GM18520 (cell line): ENCODE measurements at regions not wholly inside any gene's neighbourhood (a gene's known extent, or its start where the extent isn't known, plus 50 kb on each side); places are given as distances from the start of the nearest gene placed in this dataset.
"Not testable (repeated sequence)": the region's sequence is repeated elsewhere in the genome, so short reads cannot be mapped to it uniquely, and the experiment has no call there.

Experiments
- ATAC-seq: cut with Tn5 transposase; IDR thresholded peaks from one replicate; pipeline ENCODE4 v1.9.1; 2021; ENCODE audit not compliant: unreplicated experiment

DNA sequence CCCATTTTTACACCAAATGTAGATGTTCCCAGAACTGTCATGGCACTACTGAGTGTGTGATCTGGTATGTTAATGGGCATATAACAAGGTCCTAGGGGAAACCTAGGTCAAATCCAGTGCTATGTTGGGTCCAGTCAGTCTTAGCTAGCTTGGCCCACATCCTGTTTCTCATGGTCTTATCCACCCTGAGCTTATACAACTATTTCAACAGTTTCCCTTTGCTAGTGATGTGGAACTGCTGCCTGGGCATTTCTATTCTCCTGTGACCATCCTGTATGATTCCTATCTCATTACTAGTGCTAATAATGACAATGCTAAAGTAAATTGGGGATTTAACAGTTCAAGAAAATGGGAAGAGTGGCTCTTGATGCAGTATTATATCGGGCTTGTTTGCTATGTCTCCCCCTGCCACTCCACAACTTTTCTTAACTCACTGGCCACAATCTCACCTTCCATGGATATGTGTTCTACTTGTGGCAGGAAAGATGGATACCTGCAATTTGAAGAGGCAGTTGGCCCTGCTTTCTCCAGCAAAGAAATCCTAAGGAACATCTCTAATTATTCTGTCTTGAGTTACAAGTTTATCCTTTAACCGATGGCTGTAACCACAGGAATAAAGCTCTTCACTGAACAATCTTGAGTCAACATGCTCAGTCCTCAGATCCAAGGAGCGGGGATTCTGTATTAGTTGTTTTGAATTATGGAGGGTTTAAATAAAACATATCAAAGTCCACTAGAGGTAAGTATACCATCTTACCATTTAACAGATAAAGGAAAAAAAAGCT lies 707.8 kb downstream of the XPNPEP1 start:
- no peak for ATAC-seq

GRCh38 chr10:109214891-109215290 lies 708.4 kb downstream of the XPNPEP1 start:
- not testable (repeated sequence) for ATAC-seq

- ATAC-seq, result no peak
Measured at GRCh38 chr10:109207361-109207760, 716.0 kb downstream of the XPNPEP1 start.

- ATAC-seq, result no peak
Measured at GRCh38 chr10:109205929-109206585, 717.3 kb downstream of the XPNPEP1 start.

- ATAC-seq, result no peak
Measured at GRCh38 chr10:109203646-109204353, 719.5 kb downstream of the XPNPEP1 start.

DNA sequence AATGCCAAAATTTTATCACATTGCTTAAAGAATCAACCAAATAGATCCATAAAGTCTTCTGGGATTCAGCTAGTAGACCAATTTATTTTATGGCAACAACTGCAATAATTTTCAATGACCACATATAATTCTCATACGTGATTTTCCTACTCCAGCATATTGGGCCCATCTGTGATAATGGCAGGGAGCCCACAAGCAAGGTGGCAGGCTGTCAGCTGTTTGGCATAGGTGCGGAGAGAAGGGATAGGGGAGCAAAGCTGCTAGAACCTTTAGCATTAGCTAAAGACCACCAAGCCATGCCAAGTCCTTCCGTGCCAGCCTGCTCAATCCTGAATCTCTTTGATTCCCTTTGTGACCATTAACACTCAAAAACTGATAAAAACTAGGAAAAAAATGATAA lies 721.2 kb downstream of the XPNPEP1 start:
- no peak for ATAC-seq

DNA sequence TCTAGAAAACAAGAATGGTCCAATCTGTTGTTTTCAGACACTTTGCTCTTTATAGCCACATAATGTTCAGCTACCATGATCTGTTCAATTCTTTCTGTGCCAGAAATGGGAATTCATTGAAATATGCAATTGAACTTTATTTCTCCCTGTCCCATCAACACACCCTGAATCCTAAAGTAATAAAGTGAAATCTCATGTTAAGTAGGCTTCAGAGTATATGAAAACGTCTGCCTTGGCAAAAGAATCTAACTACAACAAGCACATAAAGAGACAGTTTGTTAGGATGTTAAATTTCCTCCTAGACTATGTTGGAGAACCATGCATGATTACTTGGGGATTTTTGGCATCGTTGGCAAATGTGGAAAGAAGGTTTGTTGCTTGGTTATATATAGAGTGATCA lies 722.7 kb downstream of the XPNPEP1 start:
- ATAC-seq, result no peak

DNA sequence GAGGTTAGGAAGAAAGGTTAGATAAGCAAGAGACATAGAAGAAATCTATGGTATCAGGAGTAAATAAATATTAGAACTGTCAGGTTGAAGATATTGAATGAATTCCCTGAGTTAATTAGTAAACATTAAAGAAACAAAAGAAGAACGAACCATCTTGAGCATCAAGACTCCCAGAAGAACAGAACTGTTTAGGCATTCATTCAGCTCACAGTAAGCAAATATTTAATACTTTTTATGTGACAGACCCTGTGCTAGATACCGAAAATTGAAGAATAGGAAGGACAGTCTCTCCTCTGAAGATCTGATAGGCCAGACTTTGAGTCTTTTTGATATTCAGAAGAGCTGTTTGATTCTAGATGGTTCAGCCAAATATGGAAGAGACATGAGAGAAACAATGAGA lies 731.5 kb downstream of the XPNPEP1 start:
- ATAC-seq, result no peak

DNA sequence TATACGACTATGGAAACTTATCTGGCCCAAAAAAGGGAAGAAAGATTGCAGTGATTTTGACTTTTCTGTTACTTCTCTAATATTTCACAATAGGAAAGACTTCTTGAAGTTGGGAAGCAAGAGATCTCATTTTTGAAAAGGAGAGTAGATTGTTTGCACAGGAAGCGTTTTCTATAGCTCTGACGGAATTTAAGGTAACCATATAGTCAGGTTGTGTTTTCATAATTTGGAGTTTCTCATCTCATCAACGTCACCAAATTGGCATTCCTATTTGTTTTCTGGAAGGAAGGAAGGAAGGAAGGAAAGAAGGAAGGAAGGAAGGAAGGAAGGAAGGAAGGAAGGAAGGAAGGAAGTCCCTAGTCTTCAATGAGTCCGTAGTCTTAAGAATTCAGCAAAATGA lies 732.0 kb downstream of the XPNPEP1 start:
- no peak for ATAC-seq

DNA sequence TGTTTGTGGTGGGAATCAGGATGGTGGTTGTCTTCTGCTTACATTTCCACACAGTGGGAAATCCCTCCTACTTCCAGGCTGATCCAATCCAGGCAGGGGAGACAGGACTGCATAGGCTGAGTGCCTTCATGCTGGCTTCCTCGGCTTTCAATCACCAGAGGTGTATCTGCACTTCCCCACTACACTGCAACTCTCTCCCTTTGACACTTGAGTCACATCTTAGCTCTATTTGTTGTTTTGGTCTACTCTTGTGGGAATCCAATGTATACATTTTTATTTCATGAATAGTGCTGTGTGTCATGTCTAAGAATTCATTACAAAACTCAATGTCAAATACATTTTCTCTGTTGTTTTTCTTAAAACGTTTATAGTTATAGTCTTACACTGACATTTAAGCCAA lies 735.6 kb downstream of the XPNPEP1 start:
- no peak for ATAC-seq

DNA sequence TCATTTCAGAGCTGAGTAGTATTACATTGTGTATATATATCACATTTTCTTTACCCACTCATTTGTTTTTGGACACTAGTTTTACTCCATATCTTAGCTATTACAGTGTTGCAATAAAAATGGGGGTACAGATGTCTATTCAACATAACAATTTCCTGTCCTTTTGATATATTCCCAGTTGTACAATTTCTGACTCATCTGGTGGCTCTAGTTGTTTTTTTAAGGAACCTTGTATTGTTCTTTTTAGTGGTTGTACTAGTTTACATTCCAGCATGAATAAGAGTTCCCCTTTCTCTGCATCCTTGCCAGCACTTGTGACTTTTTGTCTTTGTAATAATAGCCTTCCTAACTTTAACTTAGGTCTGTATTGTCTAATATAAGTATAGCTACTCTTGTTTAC lies 739.9 kb downstream of the XPNPEP1 start:
- no peak for ATAC-seq

DNA sequence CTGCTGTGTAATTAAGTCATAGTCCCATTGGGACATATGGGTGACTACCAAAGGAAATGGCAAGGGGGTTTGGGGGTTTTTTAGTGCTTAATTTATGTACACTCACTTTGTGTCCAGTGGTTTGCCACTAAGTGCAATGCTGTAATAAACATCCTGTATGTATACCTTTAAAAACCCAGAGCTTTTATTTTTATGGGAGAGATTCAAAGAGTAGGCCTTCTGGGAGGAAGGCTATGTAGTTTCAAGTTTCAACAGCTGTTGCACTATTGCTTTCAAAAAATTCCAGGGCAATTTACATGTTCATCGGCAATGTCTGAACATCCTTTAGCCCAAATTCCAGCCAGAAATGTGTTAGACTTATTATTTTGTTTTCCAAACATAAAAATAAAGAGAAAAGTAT lies 744.7 kb downstream of the XPNPEP1 start:
- no peak for ATAC-seq

GRCh38 chr10:109174526-109174925 lies 748.8 kb downstream of the XPNPEP1 start:
- no peak for ATAC-seq

- no peak for ATAC-seq
Measured at GRCh38 chr10:109173937-109174336, 749.4 kb downstream of the XPNPEP1 start.

DNA sequence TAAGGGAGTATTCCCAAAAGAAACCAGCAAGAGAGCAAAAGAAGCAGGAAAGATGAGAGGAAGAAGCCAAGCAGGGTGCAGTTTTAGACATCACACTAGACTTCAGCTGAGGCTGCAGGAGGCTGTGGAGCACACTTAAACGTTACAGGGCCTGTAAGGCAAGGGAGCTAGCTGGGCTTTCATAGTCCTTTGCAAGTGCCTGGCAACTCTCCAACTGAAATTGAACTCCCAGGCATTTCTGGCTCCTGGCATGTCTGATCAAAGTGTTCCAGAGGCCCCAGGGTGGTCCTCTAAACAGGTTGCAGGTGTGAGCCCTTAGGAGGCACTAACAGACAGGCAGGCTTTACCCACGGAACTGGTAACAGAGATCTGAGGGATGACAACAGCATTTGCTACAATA lies 750.2 kb downstream of the XPNPEP1 start:
- ATAC-seq, result no peak

DNA sequence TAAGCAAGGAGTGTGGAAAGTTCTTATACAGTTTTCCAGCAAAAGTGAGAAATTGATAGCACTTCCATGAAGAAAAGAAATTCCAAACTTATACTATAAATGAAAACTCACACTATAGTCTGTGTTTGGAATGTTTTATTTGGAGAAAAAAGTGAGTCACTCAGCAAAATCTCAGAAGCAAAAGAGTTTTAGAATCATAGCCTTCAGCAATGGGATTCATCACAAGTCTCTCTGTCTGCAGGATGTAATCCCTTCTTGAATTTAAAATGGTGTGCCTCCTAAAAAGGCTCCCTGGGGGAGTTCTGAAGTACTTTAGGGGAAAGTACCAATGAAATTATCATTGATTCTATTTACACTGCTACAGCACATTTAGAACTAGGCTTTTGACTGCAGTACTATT lies 756.4 kb downstream of the XPNPEP1 start:
- ATAC-seq, result no peak

DNA sequence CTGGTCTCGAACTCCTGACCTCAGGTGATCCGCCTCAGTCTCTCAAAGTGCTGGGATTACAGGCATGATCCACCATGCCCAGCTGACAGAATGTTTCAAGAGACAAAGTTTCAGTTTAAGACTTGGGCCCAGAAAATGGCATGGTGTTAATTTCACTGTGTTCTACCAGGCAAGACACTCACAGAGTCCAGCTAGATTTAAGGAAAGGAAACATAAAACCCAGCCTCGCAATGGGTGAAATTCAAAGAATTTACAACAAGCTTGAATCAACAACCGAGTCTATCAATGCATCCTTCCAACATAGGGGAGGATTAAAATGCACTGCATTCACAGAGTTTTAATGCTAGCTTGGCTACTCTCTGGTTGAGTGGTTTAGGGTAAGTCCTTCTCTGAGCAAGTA lies 764.0 kb downstream of the XPNPEP1 start:
- ATAC-seq, result no peak

DNA sequence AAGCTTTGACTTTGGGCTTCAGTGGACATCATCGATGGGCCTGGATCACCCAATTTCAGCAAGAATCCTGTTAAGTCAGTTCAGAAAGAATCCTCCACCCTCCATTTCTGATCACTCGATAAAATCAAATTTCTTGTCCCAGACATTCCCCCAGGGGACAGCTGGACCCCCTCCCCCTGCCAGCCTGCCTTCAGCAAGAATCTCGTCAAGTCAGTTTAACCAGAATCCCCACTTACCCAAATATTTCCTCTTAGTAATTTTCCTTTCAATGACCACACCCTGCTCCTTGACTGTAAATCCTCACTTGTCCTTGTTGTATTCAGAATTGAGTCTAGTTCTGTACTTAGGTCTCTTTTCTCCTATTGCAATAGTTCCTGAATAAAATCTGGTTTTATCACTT lies 766.9 kb downstream of the XPNPEP1 start:
- no peak for ATAC-seq

GRCh38 chr10:109149666-109150350 lies 773.5 kb downstream of the XPNPEP1 start:
- no peak for ATAC-seq

DNA sequence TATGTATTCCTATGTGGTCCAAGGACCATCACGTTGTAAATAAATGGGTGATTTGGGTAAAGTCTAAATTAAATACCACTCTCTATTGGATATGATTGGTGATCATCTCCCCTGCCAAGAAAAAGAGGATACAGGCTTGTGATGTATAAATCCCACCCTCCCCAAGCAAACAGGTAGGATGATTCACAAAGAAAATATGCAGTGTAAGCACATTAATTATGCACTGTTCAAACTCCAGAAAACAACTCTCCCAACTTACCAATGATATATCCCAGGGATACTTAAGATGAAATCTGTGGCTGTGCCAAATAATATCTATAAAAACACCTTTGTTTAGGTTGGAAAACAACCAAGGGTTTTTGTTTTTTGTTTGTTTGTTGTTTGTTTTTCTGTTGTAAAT lies 795.9 kb downstream of the XPNPEP1 start:
- ATAC-seq, result no peak

DNA sequence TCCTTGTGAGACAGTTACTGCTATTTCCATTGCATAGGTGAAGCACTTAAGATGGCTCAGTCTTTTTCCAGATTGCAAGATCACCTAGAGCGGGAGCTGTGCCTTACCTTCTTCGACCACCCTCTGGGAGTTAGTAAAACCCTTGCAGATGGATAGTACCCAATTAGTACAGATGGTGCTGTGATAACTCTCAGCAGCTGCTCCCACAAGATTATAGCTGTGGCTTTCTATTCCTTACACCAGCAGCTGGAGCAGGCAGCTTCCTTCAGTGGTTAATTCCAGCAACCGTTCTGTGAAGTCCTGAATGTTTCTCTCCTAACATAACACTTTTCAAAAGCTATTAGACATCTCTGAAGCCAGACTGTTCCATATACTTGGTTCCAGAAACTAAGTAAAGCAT lies 796.8 kb downstream of the XPNPEP1 start:
- no peak for ATAC-seq

- no peak for ATAC-seq
Measured at GRCh38 chr10:109126016-109126415, 797.3 kb downstream of the XPNPEP1 start.
